Urinary bladder (tissue), 1 donor: ENCODE measurements at regions not wholly inside any gene's neighbourhood (a gene's known extent, or its start where the extent isn't known, plus 50 kb on each side); places are given as distances from the start of the nearest gene placed in this dataset. TPM values are rescaled to one million over a fixed set of nuclear protein-coding genes. Genes with fewer than 3 reads are reported as not detected.

ENCODE experiments used
- small RNA-seq: library from RNA; depleted of rRNA; stranded (forward); fragments of <200 nt; gene quantifications from one replicate; pipeline ENCODE3, GENCODE V24; 2014

Small RNA genes in the stretch of these regions (small RNA-seq; reads per million reads assigned to genes)
- gene CD24P4 (not detected), gene MTCYBP2 (not detected), gene RNU6-255P (not detected)
